Thymus (tissue), 11 donors: ENCODE measurements at regions not wholly inside any gene's neighbourhood (a gene's known extent, or its start where the extent isn't known, plus 50 kb on each side); places are given as distances from the start of the nearest gene placed in this dataset.

Source experiments
- DNase-seq, 9 donors: peaks; one replicate each; pipeline ENCODE4 v3.0.0-alpha.2; 2013; ENCODE audit warnings: low spot score in 9 of 9, low read depth in 6 of 9, missing footprints in 1 of 9
- H3K27ac ChIP-seq, 2 donors: one replicate each; pipeline ENCODE4 v1.5.1; 2013; ENCODE audit warnings: control low read depth in 1 of 2, low read depth in 1 of 2, low read length in 1 of 2, mild to moderate bottlenecking in 1 of 2, moderate library complexity in 1 of 2
- H3K27me3 ChIP-seq, 2 donors: one replicate each; pipeline ENCODE4 v1.5.1; 2013; ENCODE audit warnings: low read length in 1 of 2; ENCODE audit not compliant: control insufficient read depth in 2 of 2, insufficient read depth in 1 of 2
- H3K36me3 ChIP-seq, 2 donors: one replicate each; pipeline ENCODE4 v1.5.1; 2013; ENCODE audit warnings: low read length in 1 of 2, mild to moderate bottlenecking in 1 of 2, moderate library complexity in 1 of 2; ENCODE audit not compliant: control insufficient read depth in 2 of 2, insufficient read depth in 2 of 2
- H3K4me1 ChIP-seq, 2 donors: one replicate each; pipeline ENCODE4 v1.5.1; 2013; ENCODE audit warnings: low read length in 2 of 2; ENCODE audit not compliant: control insufficient read depth in 2 of 2, insufficient read depth in 2 of 2
- H3K4me3 ChIP-seq, 2 donors: one replicate each; pipeline ENCODE4 v1.5.1; 2013; ENCODE audit warnings: low read length in 2 of 2, control low read depth in 1 of 2, mild to moderate bottlenecking in 1 of 2
- H3K9me3 ChIP-seq, 2 donors: one replicate each; pipeline ENCODE4 v1.5.1; 2013; ENCODE audit warnings: low read length in 1 of 2, mild to moderate bottlenecking in 1 of 2; ENCODE audit not compliant: control insufficient read depth in 2 of 2, insufficient read depth in 1 of 2
- WGBS: extraction: QIAGEN DNeasy Blood & Tissue Kit; methylation state at CpG from one replicate; pipeline ENCODE4 v1.1.7; 2013; 5-methylcytosine and 5-hydroxymethylcytosine counted together
- donor health status: healthy.

DNA sequence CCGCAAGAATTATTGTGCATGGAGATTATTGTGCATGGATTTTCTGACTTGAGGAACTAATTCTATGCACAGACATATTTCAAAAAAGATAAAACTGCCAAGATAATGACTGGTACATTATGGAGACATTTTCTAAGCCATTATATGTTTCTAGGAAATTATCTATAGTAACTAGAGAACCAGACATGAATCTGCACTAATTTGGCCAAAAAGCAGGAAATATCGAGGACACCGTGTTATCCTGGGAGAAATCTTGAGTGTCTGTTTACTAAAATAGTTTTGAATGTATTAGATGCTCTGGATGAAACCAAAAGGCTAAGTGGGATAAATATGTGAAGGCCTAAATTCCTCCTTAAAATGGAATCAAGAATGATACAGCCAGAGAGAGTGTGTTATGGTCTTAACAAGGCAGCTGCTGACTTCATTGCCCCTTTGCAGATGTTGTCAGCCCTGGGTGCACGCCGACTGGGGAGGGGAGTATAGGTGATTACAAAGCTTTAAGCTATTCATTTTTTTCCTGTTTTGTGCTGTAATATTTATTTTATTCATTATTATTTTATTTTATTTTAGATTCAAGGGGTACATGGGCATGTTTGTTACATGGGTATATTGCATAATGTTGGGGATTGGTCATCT is 226.7 kb downstream of the UTP18 start:
- Histone ChIP-seq H3K36me3 (no peaks in the 10 kb centered on the region), H3K4me1 (no peaks in the 10 kb centered on the region), H3K27me3 (no peaks in the 10 kb centered on the region), H3K9me3 (no peaks in the 10 kb centered on the region), H3K4me3 (no peak overlapping the region), H3K27ac (no peak overlapping the region)
- no peak for DNase-seq
- 95% methylated on average over 5 of the region's 5 CpGs for WGBS

DNA sequence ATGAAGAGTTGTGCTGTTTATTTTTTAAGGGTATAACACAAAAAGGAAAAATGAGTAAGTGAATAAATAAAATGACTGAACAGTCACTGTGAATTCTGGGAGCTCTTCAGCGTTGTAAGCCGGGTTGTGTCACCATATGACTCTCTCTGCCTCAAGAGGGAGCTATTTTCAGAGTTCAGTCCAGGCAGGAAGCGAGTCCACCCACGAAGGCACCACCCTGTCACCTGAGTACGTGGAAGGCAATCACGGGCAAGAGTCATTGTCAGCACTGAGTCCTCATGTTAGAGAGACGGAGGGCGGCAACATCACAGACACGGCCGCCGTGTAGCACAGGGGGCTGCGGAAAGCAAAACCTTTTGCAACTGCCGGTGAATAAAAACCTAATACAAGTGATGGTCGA is 227.6 kb downstream of the UTP18 start:
- Histone ChIP-seq H3K4me1 (no peaks in the 10 kb centered on the region), H3K27me3 (no peaks in the 10 kb centered on the region), H3K9me3 (no peaks in the 10 kb centered on the region), H3K27ac (no peak overlapping the region), H3K4me3 (no peak overlapping the region), H3K36me3 (no peaks in the 10 kb centered on the region)
- peak in 3 of 9 donors; percentile 3 to 33 (median 9) for DNase-seq
- 51% methylated on average over 14 of the region's 14 CpGs for WGBS

DNA sequence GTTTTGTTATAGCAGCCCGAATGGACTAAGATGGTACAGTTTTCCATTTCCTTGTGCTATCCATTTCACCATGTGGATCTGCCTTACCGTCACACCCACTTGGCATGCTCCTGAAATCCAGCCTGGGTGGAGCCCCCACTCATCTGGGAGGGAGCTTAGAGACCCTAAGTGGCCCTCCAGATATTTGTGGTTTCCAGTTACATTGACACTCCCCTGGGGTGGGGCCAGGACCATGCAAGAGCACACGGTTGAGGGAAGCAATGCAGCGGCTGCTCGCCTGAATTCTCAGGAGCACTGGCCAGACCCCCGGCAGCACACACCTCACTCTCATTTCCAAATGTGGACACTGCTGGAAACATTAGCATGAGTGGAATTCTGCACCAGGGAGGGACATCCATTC is 231.1 kb downstream of the UTP18 start:
- no peak for DNase-seq
- no peaks in the 10 kb centered on the region for H3K36me3 ChIP-seq
- H3K9me3 ChIP-seq: no peaks in the 10 kb centered on the region
- H3K4me3 ChIP-seq: no peak overlapping the region
- WGBS: 85% methylated on average over 6 of the region's 6 CpGs
- H3K4me1 ChIP-seq: no peaks in the 10 kb centered on the region
- no peak overlapping the region for H3K27ac ChIP-seq
- no peaks in the 10 kb centered on the region for H3K27me3 ChIP-seq

DNA sequence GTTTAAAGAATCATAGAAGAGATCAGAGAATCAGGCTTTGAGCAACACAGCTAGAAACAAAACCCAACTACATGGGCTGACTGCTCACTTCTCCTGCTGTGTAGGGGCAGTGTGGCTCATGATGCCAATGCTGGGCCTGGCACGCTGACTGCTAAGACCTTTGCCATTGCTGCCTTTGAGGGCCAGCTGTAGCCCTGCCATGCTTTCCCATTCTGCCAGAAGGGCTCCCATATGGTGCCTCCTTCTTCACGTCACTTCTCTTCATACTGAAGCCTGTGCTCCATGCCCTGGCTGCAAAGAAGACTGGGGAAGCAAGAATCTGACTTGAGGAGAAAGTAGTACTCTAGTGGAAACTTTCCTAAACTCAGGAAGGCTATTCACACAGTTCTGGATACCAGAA is 232.9 kb downstream of the UTP18 start:
- H3K27ac ChIP-seq: no peak overlapping the region

DNA sequence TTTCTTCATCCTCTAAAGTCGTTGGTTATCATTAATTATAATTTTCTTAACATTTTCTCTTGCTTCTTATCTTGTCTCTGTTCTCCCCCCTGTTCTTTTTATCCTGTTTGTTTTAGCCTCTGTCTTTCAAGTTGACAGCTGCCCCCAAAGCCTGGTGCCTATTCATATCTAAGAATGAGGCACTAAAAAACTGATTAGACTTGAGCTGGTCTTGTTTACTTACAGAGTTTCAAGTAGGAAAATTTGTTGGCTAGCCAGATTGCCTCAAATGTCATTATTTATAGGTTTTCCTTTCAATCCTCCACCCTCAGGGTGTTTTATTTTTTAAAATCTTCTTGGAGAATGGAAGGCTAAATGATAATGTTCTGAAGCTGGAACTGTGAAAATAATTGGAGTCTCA is 236.0 kb downstream of the UTP18 start:
- Histone ChIP-seq H3K27me3 (no peaks in the 10 kb centered on the region), H3K9me3 (no peaks in the 10 kb centered on the region), H3K4me3 (no peak overlapping the region), H3K36me3 (no peaks in the 10 kb centered on the region), H3K27ac (no peak overlapping the region), H3K4me1 (no peaks in the 10 kb centered on the region)
- DNase-seq: no peak
- WGBS: 66% methylated on average over 1 of the region's 1 CpG

More for the DNA sequence above, 232.9 kb downstream of the UTP18 start:
- Histone ChIP-seq H3K27me3 (no peaks in the 10 kb centered on the region), H3K9me3 (no peaks in the 10 kb centered on the region), H3K4me1 (no peaks in the 10 kb centered on the region), H3K4me3 (no peak overlapping the region), H3K36me3 (no peaks in the 10 kb centered on the region)
- DNase-seq: no peak
- WGBS: 94% methylated on average over 2 of the region's 2 CpGs

DNA sequence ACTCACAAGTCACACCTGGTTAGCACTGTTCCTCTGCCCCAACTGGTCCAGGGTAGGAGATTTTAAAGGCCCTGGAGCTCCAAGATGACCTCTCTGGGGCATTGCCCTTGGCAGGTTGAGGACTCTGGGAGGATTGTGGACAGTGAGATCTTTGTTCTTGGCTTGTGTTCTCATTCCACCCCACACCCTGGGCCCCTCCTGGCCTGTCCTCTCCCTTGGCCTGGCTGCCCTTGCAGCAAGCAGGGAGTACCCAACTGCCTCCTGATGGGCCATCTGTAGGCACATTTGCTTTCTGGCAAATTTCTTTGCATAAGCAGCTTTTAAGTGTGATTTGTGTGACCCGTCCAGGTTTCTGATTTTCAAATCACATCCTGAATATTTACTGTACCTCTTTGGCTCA is 239.6 kb downstream of the UTP18 start:
- Histone ChIP-seq H3K4me1 (no peaks in the 10 kb centered on the region), H3K9me3 (no peaks in the 10 kb centered on the region), H3K36me3 (no peaks in the 10 kb centered on the region), H3K27me3 (no peaks in the 10 kb centered on the region), H3K4me3 (no peak overlapping the region), H3K27ac (no peak overlapping the region)
- WGBS: 92% methylated on average over 1 of the region's 1 CpG
- no peak for DNase-seq

DNA sequence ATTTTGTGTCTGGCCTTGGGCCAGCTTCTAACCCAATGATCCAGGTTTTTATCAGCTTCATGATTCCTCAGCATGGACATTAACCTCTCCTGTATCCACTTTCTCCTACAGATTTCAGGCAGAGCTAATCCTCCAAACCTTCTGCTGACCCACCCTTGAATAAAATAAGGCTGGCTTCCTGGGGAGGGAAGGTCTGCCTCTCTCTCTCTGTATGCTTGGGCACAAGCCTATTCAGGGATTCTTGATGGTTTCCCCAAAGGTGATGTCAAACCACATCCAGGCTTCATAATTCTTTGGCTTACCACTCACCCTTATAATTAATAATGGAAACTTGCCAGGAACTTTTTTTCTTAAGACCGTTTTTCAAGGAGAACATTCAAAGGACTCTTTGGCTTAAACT is 240.1 kb downstream of the UTP18 start:
- WGBS: 86% methylated on average over 1 of the region's 1 CpG
- no peaks in the 10 kb centered on the region for H3K4me1 ChIP-seq
- H3K9me3 ChIP-seq: no peaks in the 10 kb centered on the region
- no peak overlapping the region for H3K27ac ChIP-seq
- no peak overlapping the region for H3K4me3 ChIP-seq
- no peak for DNase-seq
- no peaks in the 10 kb centered on the region for H3K36me3 ChIP-seq
- H3K27me3 ChIP-seq: no peaks in the 10 kb centered on the region

DNA sequence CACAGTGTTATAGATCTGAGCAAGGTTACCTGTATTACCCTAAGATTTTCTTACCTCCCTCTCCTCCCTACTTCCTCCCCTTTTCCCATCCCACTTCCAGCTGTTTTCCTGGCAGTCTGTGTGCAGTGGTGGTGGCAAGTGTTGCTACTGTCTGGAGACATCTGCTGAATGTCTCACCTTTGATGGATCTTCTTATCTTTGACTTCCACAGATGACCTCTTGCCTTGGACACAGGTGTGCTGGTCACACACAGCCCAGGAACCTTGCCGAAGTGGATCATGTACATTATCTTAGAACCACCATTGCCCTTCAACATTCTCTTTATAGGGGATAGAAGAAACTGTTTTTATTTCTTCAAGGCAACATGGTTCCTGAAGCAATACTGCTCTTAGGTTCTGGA is 245.1 kb downstream of the UTP18 start:
- no peaks in the 10 kb centered on the region for H3K4me1 ChIP-seq
- H3K27me3 ChIP-seq: no peaks in the 10 kb centered on the region
- H3K36me3 ChIP-seq: no peaks in the 10 kb centered on the region
- no peaks in the 10 kb centered on the region for H3K9me3 ChIP-seq
- 98% methylated on average over 1 of the region's 1 CpG for WGBS
- DNase-seq: no peak
- H3K27ac ChIP-seq: no peak overlapping the region
- H3K4me3 ChIP-seq: no peak overlapping the region

DNA sequence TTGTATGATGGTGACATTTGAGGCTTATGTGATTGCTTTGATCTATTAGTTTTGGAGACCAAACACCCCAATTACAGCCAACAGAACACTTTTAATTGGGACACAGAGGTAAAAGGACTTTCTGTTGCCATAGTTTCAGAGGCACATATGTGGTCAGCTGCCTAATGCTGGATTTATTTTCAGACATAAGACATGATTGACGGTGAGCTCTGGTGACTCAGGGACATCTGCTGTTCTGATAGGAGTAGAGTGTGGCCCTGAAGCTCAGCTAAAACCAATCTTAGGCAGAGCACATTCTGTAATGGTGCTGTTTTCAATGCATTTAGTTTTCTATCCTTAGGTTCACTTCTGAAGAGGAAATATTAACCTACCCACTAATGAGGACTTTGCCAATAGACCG is 247.1 kb downstream of the UTP18 start:
- H3K27ac ChIP-seq: no peak overlapping the region
- no peaks in the 10 kb centered on the region for H3K27me3 ChIP-seq
- H3K4me1 ChIP-seq: no peaks in the 10 kb centered on the region
- 91% methylated on average over 2 of the region's 2 CpGs for WGBS
- H3K4me3 ChIP-seq: no peak overlapping the region
- no peak for DNase-seq
- no peaks in the 10 kb centered on the region for H3K9me3 ChIP-seq
- H3K36me3 ChIP-seq: no peaks in the 10 kb centered on the region

DNA sequence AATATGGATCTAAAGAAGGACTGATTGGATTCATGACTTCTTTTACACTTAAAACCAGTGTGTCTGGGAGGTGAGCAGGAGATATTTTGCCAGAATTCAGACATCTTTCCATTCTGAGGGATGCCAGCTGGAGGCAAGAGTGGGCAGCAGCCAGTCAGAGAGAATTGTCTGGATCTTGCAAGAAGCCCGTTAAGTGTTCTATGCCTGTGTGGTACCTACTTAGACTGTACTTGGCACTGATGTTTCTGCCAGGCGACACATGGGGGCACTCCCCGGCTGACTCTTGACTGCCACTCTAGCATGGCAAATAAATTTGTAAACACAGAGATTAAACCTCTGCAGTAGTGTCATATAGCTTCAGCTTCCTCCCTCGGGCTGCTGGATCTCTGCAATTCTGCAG is 247.7 kb downstream of the UTP18 start:
- no peak for DNase-seq
- Histone ChIP-seq H3K9me3 (no peaks in the 10 kb centered on the region), H3K4me1 (no peaks in the 10 kb centered on the region), H3K36me3 (no peaks in the 10 kb centered on the region), H3K27me3 (no peaks in the 10 kb centered on the region), H3K4me3 (no peak overlapping the region), H3K27ac (no peak overlapping the region)
- 83% methylated on average over 4 of the region's 4 CpGs for WGBS
